Esophagus muscularis mucosa (tissue), 3 donors: ENCODE measurements at regions not wholly inside any gene's neighbourhood (a gene's known extent, or its start where the extent isn't known, plus 50 kb on each side); places are given as distances from the start of the nearest gene placed in this dataset.

Experiments used
- POLR2A ChIP-seq: fragments of 450-650 bp; IDR thresholded peaks from one replicate; pipeline ENCODE4 v1.6.1; 2017; ENCODE audit warnings: antibody characterized with exemption, moderate library complexity, mild to moderate bottlenecking, low read depth
- POLR2AphosphoS5 ChIP-seq, 2 donors: sonication (generic); formaldehyde crosslinking; IDR thresholded peaks; one replicate each; pipeline ENCODE4 v1.6.1; 2017; ENCODE audit warnings: antibody characterized with exemption in 2 of 2
- TF ChIP-seq, protein P1 (sequence below), 3 experiments: fragments of 200-600 bp in 2 of 3; fragments of 450-650 bp in 1 of 3; sonication (generic) in 2 of 3; IDR thresholded peaks; one replicate each; pipeline ENCODE4 v1.5.1; 2017 to 2019; ENCODE audit warnings: antibody characterized with exemption in 3 of 3, mild to moderate bottlenecking in 2 of 3, moderate library complexity in 1 of 3

DNA sequence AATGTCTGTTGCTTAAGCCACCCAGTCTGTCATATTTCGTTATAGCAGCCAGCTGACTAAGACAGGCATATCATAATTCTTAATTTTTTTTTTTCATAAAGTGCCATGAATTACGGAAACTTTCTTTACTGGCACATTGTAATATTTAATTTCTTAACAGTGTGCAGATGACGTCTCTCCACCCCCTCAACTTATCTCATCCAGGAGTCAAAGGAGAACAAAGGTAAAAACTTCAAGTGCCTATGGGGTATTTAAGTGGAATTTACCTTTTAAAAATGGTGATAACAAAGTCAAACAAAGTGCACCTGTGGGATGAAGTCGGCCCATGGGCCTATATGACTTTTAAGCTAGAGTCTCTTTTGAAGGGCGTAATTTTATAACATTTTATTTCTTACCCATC, 539.4 kb downstream of the CDH9 start:
- TF ChIP-seq, protein P1, sequence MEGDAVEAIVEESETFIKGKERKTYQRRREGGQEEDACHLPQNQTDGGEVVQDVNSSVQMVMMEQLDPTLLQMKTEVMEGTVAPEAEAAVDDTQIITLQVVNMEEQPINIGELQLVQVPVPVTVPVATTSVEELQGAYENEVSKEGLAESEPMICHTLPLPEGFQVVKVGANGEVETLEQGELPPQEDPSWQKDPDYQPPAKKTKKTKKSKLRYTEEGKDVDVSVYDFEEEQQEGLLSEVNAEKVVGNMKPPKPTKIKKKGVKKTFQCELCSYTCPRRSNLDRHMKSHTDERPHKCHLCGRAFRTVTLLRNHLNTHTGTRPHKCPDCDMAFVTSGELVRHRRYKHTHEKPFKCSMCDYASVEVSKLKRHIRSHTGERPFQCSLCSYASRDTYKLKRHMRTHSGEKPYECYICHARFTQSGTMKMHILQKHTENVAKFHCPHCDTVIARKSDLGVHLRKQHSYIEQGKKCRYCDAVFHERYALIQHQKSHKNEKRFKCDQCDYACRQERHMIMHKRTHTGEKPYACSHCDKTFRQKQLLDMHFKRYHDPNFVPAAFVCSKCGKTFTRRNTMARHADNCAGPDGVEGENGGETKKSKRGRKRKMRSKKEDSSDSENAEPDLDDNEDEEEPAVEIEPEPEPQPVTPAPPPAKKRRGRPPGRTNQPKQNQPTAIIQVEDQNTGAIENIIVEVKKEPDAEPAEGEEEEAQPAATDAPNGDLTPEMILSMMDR (IDR thresholded peaks at IDR 0.05): no peak
- TF ChIP-seq POLR2AphosphoS5 (IDR thresholded peaks at IDR 0.05) (no peak), POLR2A (no peak)
